ENCODE measurements at regions not wholly inside any gene's neighbourhood (a gene's known extent, or its start where the extent isn't known, plus 50 kb on each side); places are given as distances from the start of the nearest gene placed in this dataset.

- H3K4me3 ChIP-seq (ENCODE audit: low read depth in 2 of 2, low read length in 2 of 2), result no peak overlapping the region
- no peak for DNase-seq (ENCODE audit: low read depth, low spot score)
- CTCF ChIA-PET, result no interaction called here
- no peaks in the 10 kb centered on the region for H3K4me1 ChIP-seq (ENCODE audit: control insufficient read depth, insufficient read depth, low read length)
- intact Hi-C loops (cut with micrococcal nuclease; ENCODE audit: unreplicated experiment) (loop anchor here (10.0 kb wide), 1 partner anchor 361 kb away; the partner anchor contains the start of gene GLRA1), in situ Hi-C loops (cut with HindIII; ENCODE audit: low pct_unique_long_range_greater_than_20kb, low sequenced_read_pairs) (no loop called here)
- H3K27me3 ChIP-seq (ENCODE audit: control insufficient read depth, insufficient read depth, low read length), result no peaks in the 10 kb centered on the region
- TF ChIP-seq REST (IDR thresholded peaks at IDR 0.05; ENCODE audit: insufficient read depth in 1 of 2, low read depth in 2 of 2, low read length in 1 of 2) (no peak), POLR2AphosphoS5 (IDR thresholded peaks at IDR 0.05; ENCODE audit: low read depth, low read length) (no peak), TCF7L2 (IDR thresholded peaks at IDR 0.05; ENCODE audit: low read depth, low read length) (no peak), CTCF (IDR thresholded peaks at IDR 0.05) (no peak), SIN3A (IDR thresholded peaks at IDR 0.05; ENCODE audit: borderline replicate concordance, insufficient read depth, low read depth, low read length) (no peak)
- POLR2A ChIA-PET, result no interaction called here
- H3K9me3 ChIP-seq (ENCODE audit: control insufficient read depth, insufficient read depth, low read depth, low read length), result no peaks in the 10 kb centered on the region
- H3K36me3 ChIP-seq (ENCODE audit: control insufficient read depth, insufficient read depth, low read length), result no peaks in the 10 kb centered on the region
- BruUV-seq (replicated peaks), result no TSS peak
- H3K27ac ChIP-seq (ENCODE audit: low read length), result no peak overlapping the region
- no peak for ATAC-seq
These were observed 119.3 kb downstream of the NMUR2 start for GRCh38 chr5:152285764-152286163.

GRCh38 chr5:152282331-152282730, 122.7 kb downstream of the NMUR2 start:
- Histone ChIP-seq H3K9me3 (ENCODE audit: control insufficient read depth, insufficient read depth, low read depth, low read length) (no peaks in the 10 kb centered on the region), H3K4me1 (ENCODE audit: control insufficient read depth, insufficient read depth, low read length) (no peaks in the 10 kb centered on the region)
- intact Hi-C loops (cut with micrococcal nuclease; ENCODE audit: unreplicated experiment), result loop anchor here (10.0 kb wide), 1 partner anchor 358 kb away; the partner anchor contains the start of gene GLRA1

More at GRCh38 chr5:152282331-152282730, 122.7 kb downstream of the NMUR2 start:
- Histone ChIP-seq H3K27me3 (ENCODE audit: control insufficient read depth, insufficient read depth, low read length) (no peaks in the 10 kb centered on the region), H3K27ac (ENCODE audit: low read length) (no peak overlapping the region), H3K36me3 (ENCODE audit: control insufficient read depth, insufficient read depth, low read length) (no peaks in the 10 kb centered on the region), H3K4me3 (ENCODE audit: low read depth in 2 of 2, low read length in 2 of 2) (no peak overlapping the region)
- TF ChIP-seq SIN3A (IDR thresholded peaks at IDR 0.05; ENCODE audit: borderline replicate concordance, insufficient read depth, low read depth, low read length) (no peak), TCF7L2 (IDR thresholded peaks at IDR 0.05; ENCODE audit: low read depth, low read length) (no peak), REST (IDR thresholded peaks at IDR 0.05; ENCODE audit: insufficient read depth in 1 of 2, low read depth in 2 of 2, low read length in 1 of 2) (no peak), CTCF (IDR thresholded peaks at IDR 0.05) (no peak), POLR2AphosphoS5 (IDR thresholded peaks at IDR 0.05; ENCODE audit: low read depth, low read length) (no peak)
- no TSS peak for BruUV-seq (replicated peaks)
- ChIA-PET CTCF (no interaction called here), POLR2A (no interaction called here)
- DNase-seq (ENCODE audit: low read depth, low spot score) (no peak), ATAC-seq (no peak)
- in situ Hi-C loops (cut with HindIII; ENCODE audit: low pct_unique_long_range_greater_than_20kb, low sequenced_read_pairs), result no loop called here
